ENCODE measurements at regions not wholly inside any gene's neighbourhood (a gene's known extent, or its start where the extent isn't known, plus 50 kb on each side); places are given as distances from the start of the nearest gene placed in this dataset.

- Histone ChIP-seq H3K9ac (no peak overlapping the region), H3K36me3 (ENCODE audit: control insufficient read depth, insufficient read depth, low read length) (no peaks in the 10 kb centered on the region), H3K4me2 (ENCODE audit: low read length) (no peak overlapping the region), H3K4me3 (ENCODE audit: low read depth, low read length) (no peak overlapping the region), H3K27me3 (ENCODE audit: control insufficient read depth, insufficient read depth, low read length) (no peaks in the 10 kb centered on the region), H3K9me3 (ENCODE audit: control insufficient read depth, low read length) (no peaks in the 10 kb centered on the region), H3K4me1 (no peaks in the 10 kb centered on the region), H3K79me2 (no peaks in the 10 kb centered on the region), H2AFZ (no peak overlapping the region), H3K27ac (no peak overlapping the region)
- no peak for TF ChIP-seq CTCF (IDR thresholded peaks at IDR 0.05)
These were observed 245.9 kb downstream of the IDS start for GRCh38 chrX:149259241-149259640.

- no peak for TF ChIP-seq CTCF (IDR thresholded peaks at IDR 0.05)
- H3K4me3 ChIP-seq (ENCODE audit: low read depth, low read length), result no peak overlapping the region
These were observed 249.2 kb downstream of the IDS start for GRCh38 chrX:149255860-149256259.

GRCh38 chrX:149248073-149248625, 257.0 kb downstream of the IDS start:
- Histone ChIP-seq H3K4me2 (ENCODE audit: low read length) (no peak overlapping the region), H3K4me3 (ENCODE audit: low read depth, low read length) (no peak overlapping the region), H3K4me1 (no peaks in the 10 kb centered on the region), H2AFZ (no peak overlapping the region), H3K79me2 (no peaks in the 10 kb centered on the region), H3K27ac (no peak overlapping the region), H3K9me3 (ENCODE audit: control insufficient read depth, low read length) (no peaks in the 10 kb centered on the region), H3K36me3 (ENCODE audit: control insufficient read depth, insufficient read depth, low read length) (no peaks in the 10 kb centered on the region), H3K9ac (no peak overlapping the region), H3K27me3 (ENCODE audit: control insufficient read depth, insufficient read depth, low read length) (no peaks in the 10 kb centered on the region)
- no peak for TF ChIP-seq CTCF (IDR thresholded peaks at IDR 0.05)

More at GRCh38 chrX:149255860-149256259, 249.2 kb downstream of the IDS start:
- Histone ChIP-seq H3K9ac (no peak overlapping the region), H3K4me1 (no peaks in the 10 kb centered on the region), H3K36me3 (ENCODE audit: control insufficient read depth, insufficient read depth, low read length) (no peaks in the 10 kb centered on the region), H3K4me2 (ENCODE audit: low read length) (no peak overlapping the region), H2AFZ (no peak overlapping the region), H3K27ac (no peak overlapping the region), H3K9me3 (ENCODE audit: control insufficient read depth, low read length) (no peaks in the 10 kb centered on the region), H3K27me3 (ENCODE audit: control insufficient read depth, insufficient read depth, low read length) (no peaks in the 10 kb centered on the region), H3K79me2 (no peaks in the 10 kb centered on the region)

DNA sequence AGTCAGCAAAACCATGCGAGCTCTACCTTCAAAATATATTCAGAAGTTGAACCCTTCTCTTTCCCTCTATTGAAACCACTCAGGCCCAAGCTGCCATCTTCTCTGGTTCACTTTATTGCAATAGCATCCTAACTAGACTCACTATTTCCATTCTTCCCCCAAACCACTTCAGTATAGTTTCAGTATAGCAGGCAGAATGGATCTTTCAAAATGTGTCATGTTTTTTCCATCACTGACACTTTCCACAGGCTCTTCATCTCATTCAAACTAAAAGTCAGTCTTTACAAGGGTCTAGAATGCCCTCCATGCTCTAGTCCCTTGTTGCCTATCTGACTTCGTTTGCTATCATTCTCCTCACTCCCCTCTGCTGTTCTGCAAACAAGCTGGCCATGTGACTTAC, 274.4 kb downstream of the IDS start:
- no peaks in the 10 kb centered on the region for H3K79me2 ChIP-seq
- no peak overlapping the region for H3K9ac ChIP-seq
- no peaks in the 10 kb centered on the region for H3K36me3 ChIP-seq (ENCODE audit: control insufficient read depth, insufficient read depth, low read length)
- no peak overlapping the region for H2AFZ ChIP-seq
- no peak overlapping the region for H3K27ac ChIP-seq
- H3K4me2 ChIP-seq (ENCODE audit: low read length), result no peak overlapping the region
- H3K9me3 ChIP-seq (ENCODE audit: control insufficient read depth, low read length), result no peaks in the 10 kb centered on the region
- no peaks in the 10 kb centered on the region for H3K27me3 ChIP-seq (ENCODE audit: control insufficient read depth, insufficient read depth, low read length)
- no peak for TF ChIP-seq CTCF (IDR thresholded peaks at IDR 0.05)
- no peaks in the 10 kb centered on the region for H3K4me1 ChIP-seq
- no peak overlapping the region for H3K4me3 ChIP-seq (ENCODE audit: low read depth, low read length)

- Histone ChIP-seq H3K9me3 (ENCODE audit: control insufficient read depth, low read length) (no peaks in the 10 kb centered on the region), H3K9ac (no peak overlapping the region), H3K4me2 (ENCODE audit: low read length) (no peak overlapping the region), H3K36me3 (ENCODE audit: control insufficient read depth, insufficient read depth, low read length) (no peaks in the 10 kb centered on the region), H3K4me3 (ENCODE audit: low read depth, low read length) (no peak overlapping the region), H3K79me2 (no peaks in the 10 kb centered on the region), H3K27me3 (ENCODE audit: control insufficient read depth, insufficient read depth, low read length) (no peaks in the 10 kb centered on the region), H3K4me1 (no peaks in the 10 kb centered on the region), H3K27ac (no peak overlapping the region), H2AFZ (no peak overlapping the region)
- no peak for TF ChIP-seq CTCF (IDR thresholded peaks at IDR 0.05)
These were observed 281.3 kb downstream of the IDS start for GRCh38 chrX:149223854-149224253.

Measured in parathyroid adenoma (tissue), 2 donors.